Common myeloid progenitor, CD34-positive (primary cell): ENCODE measurements at regions not wholly inside any gene's neighbourhood (a gene's known extent, or its start where the extent isn't known, plus 50 kb on each side); places are given as distances from the start of the nearest gene placed in this dataset.

ENCODE experiments used
- CTCF ChIA-PET: fragments of 350-600 bp; sonication (Branson Sonifier 250); formaldehyde crosslinking; loops from one replicate; lab custom pipeline; 2021; ENCODE audit warnings: antibody characterized with exemption; lab: Charles Lee
- POLR2A ChIA-PET: fragments of 350-600 bp; sonication (Branson Sonifier 250); formaldehyde crosslinking; loops from one replicate; lab custom pipeline; 2021; ENCODE audit warnings: antibody characterized with exemption; lab: Charles Lee
- DNase-seq, 3 donors: peaks; one replicate each; pipeline versions ENCODE4 v3.0.0 to v3.0.0-alpha.2; 2013
- H3K27ac ChIP-seq, 2 experiments: 1 replicate in 1 of 2; 2 replicates in 1 of 2; pipeline ENCODE4 v1.7.0; 2013; ENCODE audit warnings: inconsistent platforms in 2 of 2, low read length in 2 of 2, mild to moderate bottlenecking in 2 of 2, low read depth in 1 of 2, moderate library complexity in 1 of 2; ENCODE audit not compliant: severe bottlenecking in 2 of 2, insufficient read depth in 1 of 2, poor library complexity in 1 of 2
- H3K27me3 ChIP-seq, 5 experiments: replicated peaks in 2 of 5; 1 replicate in 3 of 5; 2 replicates in 2 of 5; pipeline versions ENCODE4 v1.6.1 to v1.7.0; 2013; ENCODE audit warnings: low read length in 4 of 5, mild to moderate bottlenecking in 2 of 5, moderate library complexity in 2 of 5, inconsistent platforms in 1 of 5; ENCODE audit not compliant: insufficient read depth in 5 of 5, control insufficient read depth in 4 of 5
- H3K36me3 ChIP-seq, 4 experiments: 1 replicate in 2 of 4; 2 replicates in 2 of 4; pipeline versions ENCODE4 v1.6.1 to v1.7.0; 2013; ENCODE audit warnings: low read length in 3 of 4, control low read depth in 1 of 4, mild to moderate bottlenecking in 1 of 4; ENCODE audit not compliant: control insufficient read depth in 4 of 4, insufficient read depth in 4 of 4
- H3K4me1 ChIP-seq, 4 experiments: 1 replicate in 3 of 4; 2 replicates in 1 of 4; pipeline versions ENCODE4 v1.6.1 to v1.7.1; 2013; ENCODE audit warnings: low read length in 3 of 4, mild to moderate bottlenecking in 3 of 4, control low read depth in 1 of 4, inconsistent platforms in 1 of 4, moderate library complexity in 1 of 4; ENCODE audit not compliant: control insufficient read depth in 4 of 4, insufficient read depth in 4 of 4; ENCODE audit errors: control extremely low read depth in 1 of 4
- H3K4me3 ChIP-seq, 7 experiments: 1 replicate in 4 of 7; 2 replicates in 3 of 7; pipeline versions ENCODE4 v1.5.1 to v1.7.0; 2013; ENCODE audit warnings: mild to moderate bottlenecking in 7 of 7, low read length in 6 of 7, moderate library complexity in 6 of 7, inconsistent platforms in 2 of 7, low read depth in 2 of 7, control low read depth in 1 of 7; ENCODE audit not compliant: insufficient read depth in 4 of 7, control insufficient read depth in 1 of 7; ENCODE audit errors: extremely low read depth in 1 of 7
- H3K9me3 ChIP-seq, 5 experiments: 1 replicate in 4 of 5; 2 replicates in 1 of 5; pipeline versions ENCODE4 v1.6.1 to v1.7.1; 2013; ENCODE audit warnings: low read length in 4 of 5, mild to moderate bottlenecking in 2 of 5, inconsistent platforms in 1 of 5, low read depth in 1 of 5, moderate library complexity in 1 of 5; ENCODE audit not compliant: control insufficient read depth in 4 of 5, insufficient read depth in 2 of 5; ENCODE audit errors: control extremely low read depth in 1 of 5
- WGBS: methylation state at CpG from one replicate; pipeline ENCODE4 v1.1.5; 2013; ENCODE audit not compliant: insufficient coverage; 5-methylcytosine and 5-hydroxymethylcytosine counted together

GRCh38 chr12:63387771-63388170, 236.8 kb upstream of the AVPR1A start:
- Histone ChIP-seq H3K9me3 (no peaks in the 10 kb centered on the region), H3K27ac (no peak overlapping the region), H3K36me3 (no peaks in the 10 kb centered on the region), H3K4me1 (peaks cover 0 to 11% (median 3%) of the 10 kb centered on the region in 4 experiments), H3K27me3 (no peaks in the 10 kb centered on the region), H3K4me3 (no peak overlapping the region)
- no peak for DNase-seq
- ChIA-PET CTCF (no interaction called here), POLR2A (no interaction called here)
- WGBS, result 100% methylated on average over 2 of the region's 4 CpGs

GRCh38 chr12:63382930-63383329, 231.9 kb upstream of the AVPR1A start:
- no peaks in the 10 kb centered on the region for H3K27me3 ChIP-seq
- no peaks in the 10 kb centered on the region for H3K9me3 ChIP-seq
- H3K36me3 ChIP-seq, result no peaks in the 10 kb centered on the region
- H3K27ac ChIP-seq, result no peak overlapping the region
- ChIA-PET CTCF (interaction anchor here (1.0 kb wide), 1 partner anchor 10 kb away, joined by 3 read pairs; no protein-coding TSS in a partner anchor), POLR2A (no interaction called here)
- H3K4me3 ChIP-seq, result no peak overlapping the region
- no peaks in the 10 kb centered on the region for H3K4me1 ChIP-seq
- no peak for DNase-seq

GRCh38 chr12:63362791-63363190, 211.8 kb upstream of the AVPR1A start:
- no peak for DNase-seq
- H3K4me1 ChIP-seq, result no peaks in the 10 kb centered on the region
- peaks cover 0 to 4% (median 0%) of the 10 kb centered on the region in 5 experiments for H3K9me3 ChIP-seq
- no CpG with 5 or more reads among the region's 1 CpG for WGBS
- no peak overlapping the region for H3K4me3 ChIP-seq
- H3K27me3 ChIP-seq, result no peaks in the 10 kb centered on the region
- H3K27ac ChIP-seq, result no peak overlapping the region
- CTCF ChIA-PET, result no interaction called here
- POLR2A ChIA-PET, result no interaction called here
- no peaks in the 10 kb centered on the region for H3K36me3 ChIP-seq

GRCh38 chr12:63362166-63362565, 211.2 kb upstream of the AVPR1A start:
- ChIA-PET CTCF (no interaction called here), POLR2A (no interaction called here)
- no peak for DNase-seq
- Histone ChIP-seq H3K27me3 (no peaks in the 10 kb centered on the region), H3K27ac (no peak overlapping the region), H3K4me3 (no peak overlapping the region), H3K36me3 (no peaks in the 10 kb centered on the region), H3K4me1 (no peaks in the 10 kb centered on the region), H3K9me3 (peaks cover 0 to 2% (median 0%) of the 10 kb centered on the region in 5 experiments)
- WGBS, result no CpG with 5 or more reads among the region's 2 CpGs

- DNase-seq, result no peak
- Histone ChIP-seq H3K4me3 (no peak overlapping the region), H3K36me3 (no peaks in the 10 kb centered on the region), H3K9me3 (no peaks in the 10 kb centered on the region), H3K4me1 (no peaks in the 10 kb centered on the region), H3K27ac (no peak overlapping the region), H3K27me3 (no peaks in the 10 kb centered on the region)
- WGBS, result 100% methylated on average over 1 of the region's 1 CpG
- CTCF ChIA-PET, result interaction anchor here (1.7 kb wide), 1 partner anchor 11 kb away, joined by 5 read pairs; no protein-coding TSS in a partner anchor
- POLR2A ChIA-PET, result no interaction called here
Observed at GRCh38 chr12:63354969-63355368, 204.0 kb upstream of the AVPR1A start.

GRCh38 chr12:63353559-63353958, 202.6 kb upstream of the AVPR1A start:
- CTCF ChIA-PET, result interaction anchor here (1.3 to 1.7 kb wide), 2 partner anchors 13 to 15 kb away, joined by 4 to 5 read pairs; no protein-coding TSS in a partner anchor
- DNase-seq, result peak in 2 of 3 donors; percentile 10 to 16
- WGBS, result no CpG with 5 or more reads among the region's 1 CpG

GRCh38 chr12:63351370-63351769, 200.4 kb upstream of the AVPR1A start:
- CTCF ChIA-PET, result no interaction called here
- H3K9me3 ChIP-seq, result no peaks in the 10 kb centered on the region
- no peaks in the 10 kb centered on the region for H3K36me3 ChIP-seq
- no peaks in the 10 kb centered on the region for H3K27me3 ChIP-seq
- H3K4me3 ChIP-seq, result no peak overlapping the region
- POLR2A ChIA-PET, result no interaction called here
- no peak for DNase-seq
- 100% methylated on average over 1 of the region's 3 CpGs for WGBS
- no peaks in the 10 kb centered on the region for H3K4me1 ChIP-seq
- no peak overlapping the region for H3K27ac ChIP-seq

More at GRCh38 chr12:63353559-63353958, 202.6 kb upstream of the AVPR1A start:
- H3K27me3 ChIP-seq, result no peaks in the 10 kb centered on the region
- no peak overlapping the region for H3K27ac ChIP-seq
- H3K36me3 ChIP-seq, result no peaks in the 10 kb centered on the region
- no peaks in the 10 kb centered on the region for H3K4me1 ChIP-seq
- POLR2A ChIA-PET, result no interaction called here
- no peak overlapping the region for H3K4me3 ChIP-seq
- no peaks in the 10 kb centered on the region for H3K9me3 ChIP-seq
